ENCODE measurements at regions not wholly inside any gene's neighbourhood (a gene's known extent, or its start where the extent isn't known, plus 50 kb on each side); places are given as distances from the start of the nearest gene placed in this dataset.
A peak's percentile ranks its signal among the peaks of the same experiment; 100 is the strongest.

- peaks cover 0 to 3% of the 10 kb centered on the region in 2 donors for H3K4me1 Mint-ChIP-seq (ENCODE audit: low read depth in 2 of 2)
- no peak for DNase-seq (ENCODE audit: low spot score)
- ATAC-seq = no peak
- H3K27me3 Mint-ChIP-seq = peaks cover 38 to 55% of the 10 kb centered on the region in 2 donors
- H3K36me3 Mint-ChIP-seq = no peaks in the 10 kb centered on the region
- no peak overlapping the region for H3K27ac Mint-ChIP-seq
- no peak overlapping the region for H3K4me3 Mint-ChIP-seq
- no peaks in the 10 kb centered on the region for H3K9me3 Mint-ChIP-seq
Observed at GRCh38 chr11:120017582-120018150, 120.2 kb downstream of the TRIM29 start.

GRCh38 chr11:120013325-120014250, 124.3 kb downstream of the TRIM29 start:
- Mint-ChIP-seq H3K9me3 (no peaks in the 10 kb centered on the region), H3K4me3 (no peak overlapping the region), H3K27me3 (peaks cover 51 to 71% of the 10 kb centered on the region in 2 donors), H3K27ac (no peak overlapping the region), H3K36me3 (no peaks in the 10 kb centered on the region), H3K4me1 (ENCODE audit: low read depth in 2 of 2) (peaks cover 0 to 3% of the 10 kb centered on the region in 2 donors)
- ATAC-seq (peak in 1 of 2 donors; percentile 20), DNase-seq (ENCODE audit: low spot score) (no peak)

GRCh38 chr11:120012245-120012644, 125.7 kb downstream of the TRIM29 start:
- no peaks in the 10 kb centered on the region for H3K9me3 Mint-ChIP-seq
- H3K27me3 Mint-ChIP-seq = peaks cover 42 to 75% of the 10 kb centered on the region in 2 donors

GRCh38 chr11:120011836-120012235, 126.1 kb downstream of the TRIM29 start:
- H3K4me3 Mint-ChIP-seq = no peak overlapping the region
- no peaks in the 10 kb centered on the region for H3K9me3 Mint-ChIP-seq
- no peak overlapping the region for H3K27ac Mint-ChIP-seq
- H3K36me3 Mint-ChIP-seq = no peaks in the 10 kb centered on the region
- peaks cover 0 to 3% of the 10 kb centered on the region in 2 donors for H3K4me1 Mint-ChIP-seq (ENCODE audit: low read depth in 2 of 2)
- H3K27me3 Mint-ChIP-seq = peaks cover 40 to 71% of the 10 kb centered on the region in 2 donors
- ATAC-seq (no peak), DNase-seq (ENCODE audit: low spot score) (no peak)

More at GRCh38 chr11:120012245-120012644, 125.7 kb downstream of the TRIM29 start:
- DNase-seq (ENCODE audit: low spot score) (no peak), ATAC-seq (no peak)
- Mint-ChIP-seq H3K4me3 (no peak overlapping the region), H3K27ac (no peak overlapping the region), H3K36me3 (no peaks in the 10 kb centered on the region), H3K4me1 (ENCODE audit: low read depth in 2 of 2) (peaks cover 0 to 3% of the 10 kb centered on the region in 2 donors)

GRCh38 chr11:120010775-120011174, 127.1 kb downstream of the TRIM29 start:
- DNase-seq (ENCODE audit: low spot score) (no peak), ATAC-seq (no peak)
- H3K4me3 Mint-ChIP-seq = no peak overlapping the region
- H3K27ac Mint-ChIP-seq = no peak overlapping the region
- H3K27me3 Mint-ChIP-seq = peaks cover 32 to 60% of the 10 kb centered on the region in 2 donors
- no peaks in the 10 kb centered on the region for H3K9me3 Mint-ChIP-seq
- no peaks in the 10 kb centered on the region for H3K36me3 Mint-ChIP-seq
- peaks cover 0 to 3% of the 10 kb centered on the region in 2 donors for H3K4me1 Mint-ChIP-seq (ENCODE audit: low read depth in 2 of 2)

- H3K4me3 Mint-ChIP-seq = no peak overlapping the region
- peaks cover 0 to 3% of the 10 kb centered on the region in 2 donors for H3K4me1 Mint-ChIP-seq (ENCODE audit: low read depth in 2 of 2)
- peaks cover 30 to 52% of the 10 kb centered on the region in 2 donors for H3K27me3 Mint-ChIP-seq
- no peak for DNase-seq (ENCODE audit: low spot score)
- no peaks in the 10 kb centered on the region for H3K36me3 Mint-ChIP-seq
- no peak overlapping the region for H3K27ac Mint-ChIP-seq
- no peak for ATAC-seq
- H3K9me3 Mint-ChIP-seq = no peaks in the 10 kb centered on the region
Observed at GRCh38 chr11:120009938-120010337, 128.0 kb downstream of the TRIM29 start.

GRCh38 chr11:120007144-120007543, 130.8 kb downstream of the TRIM29 start:
- ATAC-seq (no peak), DNase-seq (ENCODE audit: low spot score) (no peak)
- Mint-ChIP-seq H3K9me3 (no peaks in the 10 kb centered on the region), H3K36me3 (no peaks in the 10 kb centered on the region), H3K4me1 (ENCODE audit: low read depth in 2 of 2) (no peaks in the 10 kb centered on the region), H3K27me3 (peaks cover 30 to 69% of the 10 kb centered on the region in 2 donors), H3K4me3 (no peak overlapping the region), H3K27ac (no peak overlapping the region)

GRCh38 chr11:120004723-120005122, 133.2 kb downstream of the TRIM29 start:
- Mint-ChIP-seq H3K27me3 (peaks cover 27 to 66% of the 10 kb centered on the region in 2 donors), H3K27ac (no peak overlapping the region), H3K4me1 (ENCODE audit: low read depth in 2 of 2) (no peaks in the 10 kb centered on the region), H3K9me3 (no peaks in the 10 kb centered on the region), H3K36me3 (no peaks in the 10 kb centered on the region), H3K4me3 (no peak overlapping the region)
- DNase-seq (ENCODE audit: low spot score) = no peak
- no peak for ATAC-seq

GRCh38 chr11:120001178-120002090, 136.5 kb downstream of the TRIM29 start:
- no peaks in the 10 kb centered on the region for H3K4me1 Mint-ChIP-seq (ENCODE audit: low read depth in 2 of 2)

GRCh38 chr11:119999220-119999619, 138.7 kb downstream of the TRIM29 start:
- H3K4me1 Mint-ChIP-seq (ENCODE audit: low read depth in 2 of 2) = no peaks in the 10 kb centered on the region
- ATAC-seq = no peak
- DNase-seq (ENCODE audit: low spot score) = no peak
- peaks cover 25 to 58% of the 10 kb centered on the region in 2 donors for H3K27me3 Mint-ChIP-seq
- H3K4me3 Mint-ChIP-seq = no peak overlapping the region
- H3K9me3 Mint-ChIP-seq = no peaks in the 10 kb centered on the region
- no peaks in the 10 kb centered on the region for H3K36me3 Mint-ChIP-seq
- no peak overlapping the region for H3K27ac Mint-ChIP-seq

More at GRCh38 chr11:120001178-120002090, 136.5 kb downstream of the TRIM29 start:
- H3K9me3 Mint-ChIP-seq = no peaks in the 10 kb centered on the region
- H3K27ac Mint-ChIP-seq = no peak overlapping the region
- peaks cover 25 to 55% of the 10 kb centered on the region in 2 donors for H3K27me3 Mint-ChIP-seq
- DNase-seq (ENCODE audit: low spot score) (no peak), ATAC-seq (no peak)
- no peaks in the 10 kb centered on the region for H3K36me3 Mint-ChIP-seq
- no peak overlapping the region for H3K4me3 Mint-ChIP-seq

GRCh38 chr11:119996556-119996955, 141.4 kb downstream of the TRIM29 start:
- H3K4me1 Mint-ChIP-seq (ENCODE audit: low read depth in 2 of 2) = no peaks in the 10 kb centered on the region
- no peaks in the 10 kb centered on the region for H3K9me3 Mint-ChIP-seq
- H3K36me3 Mint-ChIP-seq = no peaks in the 10 kb centered on the region
- peaks cover 14 to 31% of the 10 kb centered on the region in 2 donors for H3K27me3 Mint-ChIP-seq
- H3K4me3 Mint-ChIP-seq = no peak overlapping the region
- DNase-seq (ENCODE audit: low spot score) = no peak
- H3K27ac Mint-ChIP-seq = no peak overlapping the region
- no peak for ATAC-seq

GRCh38 chr11:119995730-119996491, 142.0 kb downstream of the TRIM29 start:
- DNase-seq (ENCODE audit: low spot score) = no peak
- no peak overlapping the region for H3K27ac Mint-ChIP-seq

GRCh38 chr11:119993722-119994121, 144.2 kb downstream of the TRIM29 start:
- no peaks in the 10 kb centered on the region for H3K9me3 Mint-ChIP-seq
- H3K27ac Mint-ChIP-seq = no peak overlapping the region
- H3K27me3 Mint-ChIP-seq = peaks cover 14 to 27% of the 10 kb centered on the region in 2 donors
- H3K4me3 Mint-ChIP-seq = no peak overlapping the region
- DNase-seq (ENCODE audit: low spot score) = no peak
- no peak for ATAC-seq
- no peaks in the 10 kb centered on the region for H3K36me3 Mint-ChIP-seq
- no peaks in the 10 kb centered on the region for H3K4me1 Mint-ChIP-seq (ENCODE audit: low read depth in 2 of 2)

More at GRCh38 chr11:119995730-119996491, 142.0 kb downstream of the TRIM29 start:
- Mint-ChIP-seq H3K4me1 (ENCODE audit: low read depth in 2 of 2) (no peaks in the 10 kb centered on the region), H3K27me3 (peaks cover 12 to 27% of the 10 kb centered on the region in 2 donors), H3K36me3 (no peaks in the 10 kb centered on the region), H3K4me3 (no peak overlapping the region), H3K9me3 (no peaks in the 10 kb centered on the region)
- ATAC-seq = no peak

Measured in natural killer cell treated with Interleukin-12 subunit alpha and Interleukin-12 subunit beta and Interleukin-15 and Interleukin-18, amount 100 ng/mL, for 72 hours (primary cell).